HL-60/S4 treated with retinoic acid at 250 ng/mL for 4 days and 3 days (cell line): ENCODE measurements at regions not wholly inside any gene's neighbourhood (a gene's known extent, or its start where the extent isn't known, plus 50 kb on each side); places are given as distances from the start of the nearest gene placed in this dataset.

Experiments
- in situ Hi-C: fragments of 300-500 bp; cut with MboI; formaldehyde crosslinking; loops from 2 replicates; pipeline ENCODE4 v1.7.0; 2022; ENCODE audit warnings: low sequenced_read_pairs

DNA sequence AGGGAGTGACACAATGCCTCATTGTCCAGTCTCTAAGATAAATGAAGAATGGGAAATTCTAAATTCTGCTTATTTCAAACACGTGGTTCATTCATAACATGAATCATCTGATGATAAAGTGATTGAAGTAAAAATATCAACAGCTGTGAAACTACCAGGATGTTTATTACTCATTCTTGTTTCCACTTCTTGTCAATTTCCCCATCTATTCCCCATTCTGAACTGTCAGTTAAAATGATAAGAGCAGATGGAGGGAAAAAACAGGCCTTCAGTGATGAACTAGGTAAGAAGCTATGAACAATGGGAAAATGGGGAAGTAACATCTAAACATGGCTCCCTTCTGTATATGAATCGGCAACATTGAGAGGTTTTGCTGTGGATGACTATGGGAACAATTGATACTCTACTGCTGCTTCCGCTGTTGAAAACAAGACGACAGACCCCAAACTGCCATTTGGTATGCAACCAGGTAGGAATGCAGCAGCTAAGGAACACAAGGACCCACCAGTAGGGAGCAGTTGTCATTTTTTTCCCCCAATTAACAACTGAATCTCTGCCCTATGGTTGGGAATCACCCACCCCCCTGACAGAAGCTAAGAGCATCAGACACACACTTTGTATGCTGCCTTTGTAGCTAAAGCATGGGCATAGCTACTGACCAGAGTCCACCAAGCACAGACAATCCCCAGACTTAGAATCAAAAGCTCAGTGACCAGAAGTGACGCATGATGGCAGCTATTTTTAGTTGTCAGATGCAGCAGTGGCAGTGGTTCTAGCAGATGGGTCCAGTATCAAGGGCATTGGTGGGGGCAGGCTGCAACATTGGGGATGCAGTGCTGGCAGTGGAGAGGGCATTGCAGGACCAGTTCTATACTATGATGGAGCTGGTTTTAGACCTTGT, 52.9 kb upstream of the ZNF366 start:
- in situ Hi-C loops = no loop called here

DNA sequence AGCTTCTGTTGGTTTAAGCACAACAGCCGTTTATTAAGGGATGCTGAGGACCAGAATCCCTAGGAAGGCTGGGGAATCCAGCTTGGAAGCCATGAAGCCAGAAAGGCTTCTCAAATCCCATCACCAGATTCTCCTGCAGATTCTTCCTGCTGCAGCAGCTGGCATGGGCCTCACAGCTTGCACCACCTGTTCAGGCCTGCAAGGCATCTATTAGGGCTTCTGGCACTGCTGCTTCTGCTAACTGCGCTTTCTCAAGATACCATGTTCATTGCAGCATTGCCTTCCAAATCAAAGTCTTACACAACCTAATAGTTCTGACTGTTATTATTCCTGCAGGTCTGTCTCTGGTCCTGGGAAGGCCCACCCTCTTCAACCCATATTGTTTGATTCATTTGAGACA, 51.2 kb upstream of the ZNF366 start:
- in situ Hi-C loops = no loop called here

DNA sequence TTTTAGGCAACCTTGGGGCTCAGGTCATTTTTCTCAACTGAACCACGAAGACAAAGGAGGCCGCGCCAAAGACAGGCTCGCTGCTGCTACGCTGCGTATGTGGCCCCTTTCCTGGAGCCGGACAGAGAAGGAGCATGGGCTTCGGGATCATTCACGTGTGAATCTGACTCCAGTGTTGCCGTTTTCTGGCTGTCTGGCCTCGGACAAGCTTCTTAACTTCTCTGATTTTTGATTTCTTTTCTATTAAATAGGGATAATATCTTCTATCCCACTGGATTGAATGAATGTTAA, 50.8 kb upstream of the ZNF366 start:
- in situ Hi-C loops = no loop called here

DNA sequence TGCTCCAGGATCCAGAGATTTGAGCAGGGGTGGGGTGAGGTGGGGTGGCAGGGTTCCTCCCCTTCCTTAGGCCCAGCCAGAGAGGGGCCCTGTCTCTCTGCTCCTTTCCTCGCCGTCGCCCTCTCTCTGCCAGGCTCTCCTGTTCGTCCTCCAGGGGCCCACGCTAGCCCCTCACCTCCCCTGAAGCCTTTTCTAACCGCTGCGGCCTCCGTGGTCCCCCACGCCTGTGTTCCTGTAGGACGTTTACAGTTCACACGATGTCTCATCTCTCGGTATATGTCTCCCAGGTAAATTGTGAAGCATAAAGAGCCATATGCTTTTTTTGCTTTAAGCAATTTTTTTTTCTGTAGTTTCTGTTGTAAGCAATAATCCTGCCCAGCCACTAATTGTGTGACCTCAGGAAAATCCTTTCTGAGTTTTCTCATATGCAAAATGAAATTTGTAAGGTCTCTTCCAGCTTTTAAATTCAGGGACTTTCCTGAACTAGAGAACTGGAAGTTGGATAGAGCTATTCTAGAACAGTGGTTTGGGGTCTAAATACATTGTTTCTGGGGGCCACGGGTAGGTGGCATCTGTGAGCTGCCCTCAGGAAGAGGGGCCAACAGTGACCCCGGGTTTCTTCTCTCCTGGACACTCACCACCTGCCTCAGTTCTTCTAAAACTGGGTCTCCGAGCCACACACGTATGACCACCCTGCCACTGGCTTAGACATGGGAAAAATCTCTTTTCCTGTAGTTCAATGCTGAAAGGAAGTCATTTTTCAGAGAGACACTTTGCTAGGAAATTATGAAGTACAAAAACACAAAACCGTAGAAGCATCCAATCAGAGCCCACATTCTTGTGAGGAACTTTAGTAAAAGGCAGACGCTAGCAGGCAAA, 50.2 kb upstream of the ZNF366 start:
- in situ Hi-C loops = no loop called here
